Hippocampal formation (tissue), 2 donors: ENCODE measurements at regions not wholly inside any gene's neighbourhood (a gene's known extent, or its start where the extent isn't known, plus 50 kb on each side); places are given as distances from the start of the nearest gene placed in this dataset.

ENCODE experiments used
- DNase-seq, 2 donors: peaks; one replicate each; lab custom pipeline; 2025; lab: John Stamatoyannopoulos, UW

- no peak for DNase-seq
Observed at GRCh38 chr6:165718491-165718891, 55.5 kb upstream of the PDE10A start.

DNA sequence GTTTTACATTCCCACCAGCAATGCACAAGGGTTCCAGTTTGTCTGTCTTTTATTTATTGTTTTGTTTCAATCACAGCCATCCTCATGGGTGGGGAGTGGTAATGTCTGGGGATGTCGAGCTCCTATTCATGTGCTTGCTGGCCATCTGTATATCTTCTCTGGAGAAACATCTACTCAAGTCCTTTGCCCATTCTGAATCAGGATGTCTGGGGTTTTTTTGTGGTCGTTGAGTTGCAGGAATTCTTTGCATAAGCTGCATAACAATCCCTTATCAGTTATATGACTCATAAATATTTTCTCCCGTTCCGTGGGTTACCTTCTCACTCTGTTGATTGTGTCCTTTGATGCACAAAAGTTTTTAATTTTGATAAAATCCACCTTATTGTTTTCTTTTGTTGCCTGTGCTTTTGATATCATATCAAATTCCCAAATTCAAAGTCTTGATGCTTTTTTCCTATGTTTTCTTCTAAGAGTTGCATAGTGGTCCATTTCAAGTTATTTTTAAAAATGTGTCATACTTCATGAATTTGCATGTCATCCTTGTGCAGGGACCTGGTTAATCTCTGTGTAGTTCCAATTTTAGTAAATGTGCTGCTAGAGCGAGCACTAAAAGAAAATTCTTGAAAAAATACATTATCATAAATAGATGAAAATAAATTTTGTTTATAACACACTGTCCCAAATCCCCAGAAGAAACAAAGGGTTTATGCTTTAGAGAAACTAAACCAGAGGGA, 54.9 kb upstream of the PDE10A start:
- DNase-seq = no peak

DNA sequence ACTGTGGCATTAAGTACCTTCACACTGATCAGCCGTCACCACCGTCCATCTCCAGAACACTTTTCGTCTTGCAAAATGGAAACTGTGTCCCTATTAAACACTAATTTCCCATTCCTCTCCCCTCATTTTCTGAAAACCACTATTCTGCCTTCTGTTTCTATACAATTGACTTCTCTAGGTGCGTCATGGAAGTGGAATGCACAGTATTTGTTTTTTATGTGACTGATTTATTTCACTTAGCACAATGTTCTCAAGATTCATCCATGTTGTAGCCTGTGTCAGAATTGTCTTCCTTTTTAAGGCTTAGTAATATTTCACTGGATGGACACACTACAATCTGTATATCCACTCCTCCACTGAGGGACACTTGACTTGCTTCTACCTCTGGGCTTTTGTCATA, 53.8 kb upstream of the PDE10A start:
- DNase-seq = no peak

- DNase-seq = no peak
Observed at GRCh38 chr6:165715428-165715827, 52.4 kb upstream of the PDE10A start.

GRCh38 chr6:165714907-165715306, 51.9 kb upstream of the PDE10A start:
- DNase-seq = no peak

DNA sequence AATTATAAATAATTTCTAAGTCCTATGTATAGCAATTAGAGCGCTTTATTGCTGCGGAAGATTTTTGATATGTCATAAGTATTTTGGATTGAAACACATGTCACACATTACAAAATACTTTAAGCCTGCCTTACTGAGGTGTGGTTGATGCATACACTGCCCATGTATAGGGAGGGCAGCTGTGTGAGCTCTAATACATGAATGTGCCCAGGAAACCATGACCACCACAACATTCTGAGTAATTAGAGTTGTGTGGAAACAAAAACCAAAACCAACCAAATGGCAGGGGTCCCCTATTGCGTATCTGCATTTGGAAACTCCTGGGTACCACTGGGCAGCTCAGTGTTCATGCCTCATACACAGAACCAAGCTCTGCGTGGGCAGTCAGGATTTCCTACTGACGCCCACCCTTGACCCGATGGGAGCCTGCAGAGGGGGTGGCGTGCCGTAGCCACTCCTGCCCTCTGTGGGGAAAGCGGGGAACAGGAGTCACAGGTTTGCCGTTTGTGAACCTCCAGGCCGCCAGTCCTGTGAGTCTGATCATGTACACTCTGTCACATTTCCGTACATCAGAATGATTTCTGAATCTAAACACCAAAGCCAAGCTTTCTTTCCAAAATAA, 50.9 kb upstream of the PDE10A start:
- DNase-seq = no peak
